GM23338 (cell line): ENCODE measurements at regions not wholly inside any gene's neighbourhood (a gene's known extent, or its start where the extent isn't known, plus 50 kb on each side); places are given as distances from the start of the nearest gene placed in this dataset.

Experiments
- ATAC-seq: fragments of 200-7000 bp; cut with Tn5 transposase; 3 replicates; pipeline ENCODE4 v1.9.1; 2020
- DNase-seq: peaks from one replicate; pipeline ENCODE4 v3.0.0-alpha.2; 2015; ENCODE audit warnings: low spot score
- H2AFZ ChIP-seq: fragments of 200-600 bp; sonication (generic); 2 replicates; pipeline ENCODE4 v1.8.0; 2016; ENCODE audit warnings: antibody characterized with exemption, mild to moderate bottlenecking, moderate library complexity
- H3F3A ChIP-seq: fragments of 200-600 bp; sonication (generic); replicated peaks from 2 replicates; pipeline ENCODE4 v1.8.0; 2017; ENCODE audit warnings: antibody characterized with exemption, mixed run types, low read depth
- H3K27ac ChIP-seq: fragments of 200-600 bp; sonication (generic); 2 replicates; pipeline ENCODE4 v1.6.1; 2016; ENCODE audit warnings: low read depth
- H3K27me3 ChIP-seq: fragments of 200-600 bp; sonication (generic); 2 replicates; pipeline ENCODE4 v1.8.0; 2016; ENCODE audit warnings: mild to moderate bottlenecking, mixed run types, moderate library complexity; ENCODE audit not compliant: insufficient read depth
- H3K36me3 ChIP-seq: fragments of 200-600 bp; sonication (generic); 2 replicates; pipeline ENCODE4 v1.8.0; 2016; ENCODE audit warnings: mild to moderate bottlenecking; ENCODE audit not compliant: insufficient read depth
- H3K4me1 ChIP-seq: fragments of 200-600 bp; sonication (generic); 2 replicates; pipeline ENCODE4 v1.8.0; 2016; ENCODE audit warnings: mild to moderate bottlenecking, moderate library complexity; ENCODE audit not compliant: insufficient read depth
- H3K4me2 ChIP-seq: fragments of 200-600 bp; sonication (generic); 2 replicates; pipeline ENCODE4 v1.7.1; 2017; ENCODE audit warnings: mixed run types
- H3K4me3 ChIP-seq: fragments of 200-600 bp; sonication (generic); 2 replicates; pipeline ENCODE4 v1.6.1; 2016; ENCODE audit warnings: mixed run types
- H3K79me2 ChIP-seq: fragments of 200-600 bp; sonication (generic); replicated peaks from 2 replicates; pipeline ENCODE4 v1.8.0; 2017; ENCODE audit warnings: mild to moderate bottlenecking; ENCODE audit not compliant: insufficient read depth
- H3K9me2 ChIP-seq: fragments of 200-600 bp; sonication (generic); 2 replicates; pipeline ENCODE4 v1.8.0; 2017; ENCODE audit not compliant: insufficient read depth
- H4K20me1 ChIP-seq: fragments of 200-600 bp; sonication (generic); replicated peaks from 2 replicates; pipeline ENCODE4 v1.8.0; 2017; ENCODE audit warnings: mild to moderate bottlenecking; ENCODE audit not compliant: insufficient read depth
- H3K27ac Mint-ChIP-seq: 2 replicates; pipeline ENCODE4 v1.8.0; 2020; ENCODE audit warnings: inconsistent platforms, mild to moderate bottlenecking, moderate library complexity, mixed read lengths
- H3K27me3 Mint-ChIP-seq: 3 replicates; pipeline ENCODE4 v1.8.0; 2022; ENCODE audit warnings: low read depth, mild to moderate bottlenecking, moderate library complexity, mixed read lengths, inconsistent platforms; ENCODE audit not compliant: insufficient read depth, poor library complexity
- H3K36me3 Mint-ChIP-seq: 3 replicates; pipeline ENCODE4 v1.8.0; 2021; ENCODE audit warnings: low read depth, mild to moderate bottlenecking, inconsistent platforms, moderate library complexity, mixed read lengths
- H3K4me1 Mint-ChIP-seq: 3 replicates; pipeline ENCODE4 v1.8.0; 2020; ENCODE audit warnings: mild to moderate bottlenecking, inconsistent platforms, mixed read lengths
- H3K4me3 Mint-ChIP-seq: 3 replicates; pipeline ENCODE4 v1.8.0; 2021; ENCODE audit warnings: moderate library complexity, mild to moderate bottlenecking, inconsistent platforms, mixed read lengths
- H3K9me3 Mint-ChIP-seq: 3 replicates; pipeline ENCODE4 v1.8.0; 2020; ENCODE audit warnings: moderate library complexity, mild to moderate bottlenecking, inconsistent platforms, mixed read lengths
- CREB1 ChIP-seq: fragments of 250-450 bp; sonication (Bioruptor Pico); IDR thresholded peaks from 2 replicates; pipeline ENCODE4 v1.5.0; 2020; ENCODE audit warnings: low read depth, mild to moderate bottlenecking, moderate library complexity
- CTCF ChIP-seq, 2 experiments: fragments of 200-600 bp in 1 of 2; sonication (generic) in 1 of 2; conservative IDR thresholded peaks; 2 replicates each; pipeline versions ENCODE4 v1.5.1 to v1.6.1; 2016 to 2017; ENCODE audit warnings: antibody characterized with exemption in 2 of 2, low read depth in 2 of 2, mild to moderate bottlenecking in 2 of 2, moderate library complexity in 1 of 2
- EZH2 ChIP-seq: fragments of 200-600 bp; sonication (generic); IDR thresholded peaks from one replicate; pipeline ENCODE4 v1.8.0; 2017; ENCODE audit warnings: antibody characterized with exemption, mild to moderate bottlenecking, low read depth; ENCODE audit not compliant: unreplicated experiment
- EZH2phosphoT487 ChIP-seq: fragments of 200-600 bp; sonication (generic); IDR thresholded peaks from one replicate; pipeline ENCODE4 v1.8.1; 2018; ENCODE audit warnings: antibody characterized with exemption; ENCODE audit not compliant: unreplicated experiment
- JUNB ChIP-seq: IDR thresholded peaks from one replicate; pipeline ENCODE4 v1.6.1; 2016; ENCODE audit warnings: antibody characterized with exemption; ENCODE audit not compliant: unreplicated experiment
- NANOG ChIP-seq: IDR thresholded peaks from 2 replicates; pipeline ENCODE4 v1.6.1; 2016; ENCODE audit warnings: antibody characterized with exemption, borderline replicate concordance
- POLR2AphosphoS5 ChIP-seq: IDR thresholded peaks from 2 replicates; pipeline ENCODE4 v1.6.1; 2016; ENCODE audit warnings: antibody characterized with exemption, low read depth
- REST ChIP-seq: IDR thresholded peaks from one replicate; pipeline ENCODE4 v1.6.1; 2018; ENCODE audit warnings: antibody characterized with exemption; ENCODE audit not compliant: unreplicated experiment
- STAT1 ChIP-seq: IDR thresholded peaks from one replicate; pipeline ENCODE4 v1.6.1; 2016; ENCODE audit warnings: antibody characterized with exemption; ENCODE audit not compliant: unreplicated experiment
- ZNF114 ChIP-seq: fragments of 250-450 bp; sonication (Bioruptor Pico); IDR thresholded peaks from 2 replicates; pipeline ENCODE4 v1.5.0; 2020; ENCODE audit warnings: mild to moderate bottlenecking, moderate library complexity
- ZNF331 ChIP-seq: fragments of 250-450 bp; sonication (Bioruptor Pico); IDR thresholded peaks from 2 replicates; pipeline ENCODE4 v1.5.0; 2020; ENCODE audit warnings: low read depth, mild to moderate bottlenecking, moderate library complexity
- TF ChIP-seq, protein P1 (sequence below): IDR thresholded peaks from 2 replicates; pipeline ENCODE4 v1.6.1; 2016; ENCODE audit warnings: antibody characterized with exemption
- TF ChIP-seq, protein P2 (sequence below): fragments of 250-450 bp; sonication (Bioruptor Pico); IDR thresholded peaks from 2 replicates; pipeline ENCODE4 v1.5.0; 2020; ENCODE audit warnings: mild to moderate bottlenecking, moderate library complexity

DNA sequence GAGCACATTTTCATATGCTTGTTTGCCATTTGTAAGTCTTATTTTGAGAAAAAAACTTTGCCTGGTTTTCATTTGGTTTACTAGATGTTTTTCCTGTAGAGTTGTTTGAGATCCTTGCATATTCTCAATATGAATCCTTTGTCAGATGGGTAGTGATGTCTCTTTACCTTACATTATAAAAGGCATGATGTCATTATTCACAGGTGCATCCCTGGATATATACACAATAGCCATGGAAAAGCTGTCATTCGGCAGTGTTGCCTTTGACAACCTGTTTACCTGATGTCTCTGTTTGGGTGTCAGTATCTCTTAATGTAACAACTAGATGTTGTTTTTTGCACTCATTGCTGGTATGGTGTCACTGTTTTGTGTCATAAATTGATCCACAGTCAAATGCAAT, 58.8 kb upstream of the MAL start (continued):
- TF ChIP-seq REST (no peak), ZNF114 (no peak), CREB1 (CRISPR knock-in tag) (no peak), JUNB (no peak), ZNF331 (CRISPR knock-in tag) (no peak), STAT1 (no peak), EZH2 (no peak), EZH2phosphoT487 (no peak), POLR2AphosphoS5 (no peak), NANOG (no peak)
- TF ChIP-seq, protein P1, sequence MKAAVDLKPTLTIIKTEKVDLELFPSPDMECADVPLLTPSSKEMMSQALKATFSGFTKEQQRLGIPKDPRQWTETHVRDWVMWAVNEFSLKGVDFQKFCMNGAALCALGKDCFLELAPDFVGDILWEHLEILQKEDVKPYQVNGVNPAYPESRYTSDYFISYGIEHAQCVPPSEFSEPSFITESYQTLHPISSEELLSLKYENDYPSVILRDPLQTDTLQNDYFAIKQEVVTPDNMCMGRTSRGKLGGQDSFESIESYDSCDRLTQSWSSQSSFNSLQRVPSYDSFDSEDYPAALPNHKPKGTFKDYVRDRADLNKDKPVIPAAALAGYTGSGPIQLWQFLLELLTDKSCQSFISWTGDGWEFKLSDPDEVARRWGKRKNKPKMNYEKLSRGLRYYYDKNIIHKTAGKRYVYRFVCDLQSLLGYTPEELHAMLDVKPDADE, result no peak

- no peak overlapping the region for H3K27ac ChIP-seq
- ATAC-seq (peak; percentile 64), DNase-seq (peak; percentile 38)
- TF ChIP-seq NANOG (no peak), CREB1 (CRISPR knock-in tag) (no peak), CTCF (conservative IDR thresholded peaks at IDR 0.05; ENCODE audit: low read depth in 2 of 2) (peak; percentile 37 to 57; a peak in 3 of 4 replicates)
- TF ChIP-seq, protein P2, sequence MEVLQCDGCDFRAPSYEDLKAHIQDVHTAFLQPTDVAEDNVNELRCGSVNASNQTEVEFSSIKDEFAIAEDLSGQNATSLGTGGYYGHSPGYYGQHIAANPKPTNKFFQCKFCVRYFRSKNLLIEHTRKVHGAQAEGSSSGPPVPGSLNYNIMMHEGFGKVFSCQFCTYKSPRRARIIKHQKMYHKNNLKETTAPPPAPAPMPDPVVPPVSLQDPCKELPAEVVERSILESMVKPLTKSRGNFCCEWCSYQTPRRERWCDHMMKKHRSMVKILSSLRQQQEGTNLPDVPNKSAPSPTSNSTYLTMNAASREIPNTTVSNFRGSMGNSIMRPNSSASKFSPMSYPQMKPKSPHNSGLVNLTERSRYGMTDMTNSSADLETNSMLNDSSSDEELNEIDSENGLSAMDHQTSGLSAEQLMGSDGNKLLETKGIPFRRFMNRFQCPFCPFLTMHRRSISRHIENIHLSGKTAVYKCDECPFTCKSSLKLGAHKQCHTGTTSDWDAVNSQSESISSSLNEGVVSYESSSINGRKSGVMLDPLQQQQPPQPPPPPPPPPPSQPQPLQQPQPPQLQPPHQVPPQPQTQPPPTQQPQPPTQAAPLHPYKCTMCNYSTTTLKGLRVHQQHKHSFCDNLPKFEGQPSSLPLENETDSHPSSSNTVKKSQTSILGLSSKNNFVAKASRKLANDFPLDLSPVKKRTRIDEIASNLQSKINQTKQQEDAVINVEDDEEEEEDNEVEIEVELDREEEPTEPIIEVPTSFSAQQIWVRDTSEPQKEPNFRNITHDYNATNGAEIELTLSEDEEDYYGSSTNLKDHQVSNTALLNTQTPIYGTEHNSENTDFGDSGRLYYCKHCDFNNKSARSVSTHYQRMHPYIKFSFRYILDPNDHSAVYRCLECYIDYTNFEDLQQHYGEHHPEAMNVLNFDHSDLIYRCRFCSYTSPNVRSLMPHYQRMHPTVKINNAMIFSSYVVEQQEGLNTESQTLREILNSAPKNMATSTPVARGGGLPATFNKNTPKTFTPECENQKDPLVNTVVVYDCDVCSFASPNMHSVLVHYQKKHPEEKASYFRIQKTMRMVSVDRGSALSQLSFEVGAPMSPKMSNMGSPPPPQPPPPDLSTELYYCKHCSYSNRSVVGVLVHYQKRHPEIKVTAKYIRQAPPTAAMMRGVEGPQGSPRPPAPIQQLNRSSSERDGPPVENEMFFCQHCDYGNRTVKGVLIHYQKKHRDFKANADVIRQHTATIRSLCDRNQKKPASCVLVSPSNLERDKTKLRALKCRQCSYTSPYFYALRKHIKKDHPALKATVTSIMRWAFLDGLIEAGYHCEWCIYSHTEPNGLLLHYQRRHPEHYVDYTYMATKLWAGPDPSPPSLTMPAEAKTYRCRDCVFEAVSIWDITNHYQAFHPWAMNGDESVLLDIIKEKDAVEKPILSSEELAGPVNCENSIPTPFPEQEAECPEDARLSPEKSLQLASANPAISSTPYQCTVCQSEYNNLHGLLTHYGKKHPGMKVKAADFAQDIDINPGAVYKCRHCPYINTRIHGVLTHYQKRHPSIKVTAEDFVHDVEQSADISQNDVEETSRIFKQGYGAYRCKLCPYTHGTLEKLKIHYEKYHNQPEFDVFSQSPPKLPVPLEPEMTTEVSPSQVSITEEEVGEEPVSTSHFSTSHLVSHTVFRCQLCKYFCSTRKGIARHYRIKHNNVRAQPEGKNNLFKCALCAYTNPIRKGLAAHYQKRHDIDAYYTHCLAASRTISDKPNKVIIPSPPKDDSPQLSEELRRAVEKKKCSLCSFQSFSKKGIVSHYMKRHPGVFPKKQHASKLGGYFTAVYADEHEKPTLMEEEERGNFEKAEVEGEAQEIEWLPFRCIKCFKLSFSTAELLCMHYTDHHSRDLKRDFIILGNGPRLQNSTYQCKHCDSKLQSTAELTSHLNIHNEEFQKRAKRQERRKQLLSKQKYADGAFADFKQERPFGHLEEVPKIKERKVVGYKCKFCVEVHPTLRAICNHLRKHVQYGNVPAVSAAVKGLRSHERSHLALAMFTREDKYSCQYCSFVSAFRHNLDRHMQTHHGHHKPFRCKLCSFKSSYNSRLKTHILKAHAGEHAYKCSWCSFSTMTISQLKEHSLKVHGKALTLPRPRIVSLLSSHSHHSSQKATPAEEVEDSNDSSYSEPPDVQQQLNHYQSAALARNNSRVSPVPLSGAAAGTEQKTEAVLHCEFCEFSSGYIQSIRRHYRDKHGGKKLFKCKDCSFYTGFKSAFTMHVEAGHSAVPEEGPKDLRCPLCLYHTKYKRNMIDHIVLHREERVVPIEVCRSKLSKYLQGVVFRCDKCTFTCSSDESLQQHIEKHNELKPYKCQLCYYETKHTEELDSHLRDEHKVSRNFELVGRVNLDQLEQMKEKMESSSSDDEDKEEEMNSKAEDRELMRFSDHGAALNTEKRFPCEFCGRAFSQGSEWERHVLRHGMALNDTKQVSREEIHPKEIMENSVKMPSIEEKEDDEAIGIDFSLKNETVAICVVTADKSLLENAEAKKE (CRISPR knock-in tag), result no peak
- TF ChIP-seq, protein P1, result no peak
- Mint-ChIP-seq H3K4me3 (no peak overlapping the region), H3K27me3 (peaks cover 7% of the 10 kb centered on the region), H3K4me1 (peaks cover 12% of the 10 kb centered on the region), H3K9me3 (no peaks in the 10 kb centered on the region), H3K36me3 (no peaks in the 10 kb centered on the region), H3K27ac (no peak overlapping the region)
- H3K36me3 ChIP-seq, result no peaks in the 10 kb centered on the region
- no peaks in the 10 kb centered on the region for H3F3A ChIP-seq
- H3K9me2 ChIP-seq, result no peaks in the 10 kb centered on the region
- H3K4me1 ChIP-seq, result no peaks in the 10 kb centered on the region
- H4K20me1 ChIP-seq, result no peaks in the 10 kb centered on the region
- no peak overlapping the region for H3K4me2 ChIP-seq
- peaks cover 32% of the 10 kb centered on the region; the same call in 1 of the 2 replicates for H3K27me3 ChIP-seq
- no peak overlapping the region for H3K4me3 ChIP-seq
- H3K79me2 ChIP-seq, result no peaks in the 10 kb centered on the region
- no peak overlapping the region for H2AFZ ChIP-seq
These were observed 55.2 kb upstream of the MAL start for GRCh38 chr2:94970353-94970752.
